GM10248 (cell line): ENCODE measurements at regions not wholly inside any gene's neighbourhood (a gene's known extent, or its start where the extent isn't known, plus 50 kb on each side); places are given as distances from the start of the nearest gene placed in this dataset.

Source experiments
- CTCF ChIA-PET: fragments of 300-600 bp; sonication (Branson Sonifier 250); formaldehyde crosslinking; extraction: SDS; loops from one replicate; lab custom pipeline; 2021; ENCODE audit warnings: antibody characterized with exemption; lab: Yijun Ruan, JAX
- POLR2A ChIA-PET: fragments of 350-650 bp; sonication (Branson Sonifier 250); formaldehyde crosslinking; extraction: SDS; loops from one replicate; lab custom pipeline; 2020; ENCODE audit warnings: antibody characterized with exemption; lab: Yijun Ruan, JAX
- DNase-seq: peaks from one replicate; pipeline ENCODE4 v3.0.0; 2012; ENCODE audit errors: extremely low spot score
- TF ChIP-seq, protein P1 (sequence below): IDR thresholded peaks from 2 replicates; pipeline ENCODE4 v1.5.1; 2012; ENCODE audit warnings: mild to moderate bottlenecking, low read depth; ENCODE audit errors: extremely low read depth, missing control alignments, control extremely low read depth

- TF ChIP-seq, protein P1, sequence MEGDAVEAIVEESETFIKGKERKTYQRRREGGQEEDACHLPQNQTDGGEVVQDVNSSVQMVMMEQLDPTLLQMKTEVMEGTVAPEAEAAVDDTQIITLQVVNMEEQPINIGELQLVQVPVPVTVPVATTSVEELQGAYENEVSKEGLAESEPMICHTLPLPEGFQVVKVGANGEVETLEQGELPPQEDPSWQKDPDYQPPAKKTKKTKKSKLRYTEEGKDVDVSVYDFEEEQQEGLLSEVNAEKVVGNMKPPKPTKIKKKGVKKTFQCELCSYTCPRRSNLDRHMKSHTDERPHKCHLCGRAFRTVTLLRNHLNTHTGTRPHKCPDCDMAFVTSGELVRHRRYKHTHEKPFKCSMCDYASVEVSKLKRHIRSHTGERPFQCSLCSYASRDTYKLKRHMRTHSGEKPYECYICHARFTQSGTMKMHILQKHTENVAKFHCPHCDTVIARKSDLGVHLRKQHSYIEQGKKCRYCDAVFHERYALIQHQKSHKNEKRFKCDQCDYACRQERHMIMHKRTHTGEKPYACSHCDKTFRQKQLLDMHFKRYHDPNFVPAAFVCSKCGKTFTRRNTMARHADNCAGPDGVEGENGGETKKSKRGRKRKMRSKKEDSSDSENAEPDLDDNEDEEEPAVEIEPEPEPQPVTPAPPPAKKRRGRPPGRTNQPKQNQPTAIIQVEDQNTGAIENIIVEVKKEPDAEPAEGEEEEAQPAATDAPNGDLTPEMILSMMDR: no peak
- CTCF ChIA-PET: interaction anchor here (1.1 to 1.4 kb wide), 3 partner anchors 10 to 116 kb away, joined by 3 to 7 read pairs (median 3); no protein-coding TSS in a partner anchor
- POLR2A ChIA-PET: interaction anchor here (0.6 kb wide), 1 partner anchor 101 kb away, joined by 3 read pairs; no protein-coding TSS in a partner anchor
Observed at GRCh38 chr4:53813998-53814397, 222.7 kb upstream of the LNX1 start.

DNA sequence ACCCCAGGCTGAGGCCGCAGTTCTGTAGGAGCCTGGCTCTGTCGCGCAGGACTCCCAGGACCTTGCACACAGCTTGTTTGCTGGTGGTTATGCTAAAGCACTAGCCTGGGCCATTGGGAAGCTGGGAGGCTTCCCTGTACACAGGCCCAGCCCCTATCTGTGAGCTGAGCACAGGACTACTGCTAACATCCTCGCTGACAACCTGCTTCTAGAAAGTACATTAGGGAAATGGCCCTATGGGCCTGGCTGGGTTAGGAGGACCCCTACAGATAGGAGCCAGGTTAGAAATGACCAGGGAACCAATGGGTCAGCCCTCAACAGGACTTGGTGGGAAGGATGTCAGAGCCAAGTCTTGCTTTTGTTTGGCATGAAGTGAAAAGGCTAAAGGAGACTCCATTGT is 219.4 kb upstream of the LNX1 start:
- TF ChIP-seq, protein P1: no peak
- DNase-seq: no peak
- ChIA-PET CTCF (interaction anchor here (3.3 kb wide), 1 partner anchor 104 kb away, joined by 11 read pairs; no protein-coding TSS in a partner anchor), POLR2A (no interaction called here)

More at GRCh38 chr4:53813998-53814397, 222.7 kb upstream of the LNX1 start:
- DNase-seq: no peak

- TF ChIP-seq, protein P1: no peak
- CTCF ChIA-PET: interaction anchor here (0.9 to 3.3 kb wide), 3 partner anchors 24 to 104 kb away, joined by 3 to 11 read pairs (median 3); no protein-coding TSS in a partner anchor
- no peak for DNase-seq
- POLR2A ChIA-PET: no interaction called here
Observed at GRCh38 chr4:53809816-53810215, 218.5 kb upstream of the LNX1 start.

DNA sequence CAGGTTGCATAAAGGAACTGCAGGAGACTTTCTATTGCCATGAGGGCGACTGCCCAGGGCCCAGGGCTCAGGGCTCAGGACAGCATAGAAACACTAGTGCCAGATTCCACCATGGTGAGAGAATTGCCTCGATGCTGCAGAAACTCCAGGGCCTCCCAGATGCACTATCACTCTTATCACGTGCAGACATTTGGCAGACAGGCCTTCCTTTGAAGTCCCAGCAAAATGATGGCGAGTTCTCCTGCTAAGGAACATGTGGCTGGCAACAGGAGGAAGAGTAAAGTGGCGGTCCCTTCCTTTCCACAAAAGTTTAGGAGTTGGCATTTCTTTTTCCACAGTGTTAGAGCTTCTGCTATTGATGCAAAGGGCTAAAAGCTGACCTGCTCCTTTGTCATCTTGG is 214.0 kb upstream of the LNX1 start:
- no peak for DNase-seq
- TF ChIP-seq, protein P1: peak; percentile 1
- ChIA-PET POLR2A (no interaction called here), CTCF (interaction anchor here (0.9 to 3.4 kb wide), 17 partner anchors 8 to 792 kb away, joined by 3 to 55 read pairs (median 4); no protein-coding TSS in a partner anchor)

- peak; percentile 40 for DNase-seq
- TF ChIP-seq, protein P1: peak; percentile 67
- ChIA-PET CTCF (interaction anchor here (0.7 to 3.4 kb wide), 26 partner anchors 8 to 792 kb away, joined by 3 to 55 read pairs (median 4); no protein-coding TSS in a partner anchor), POLR2A (no interaction called here)
Observed at GRCh38 chr4:53804719-53805118, 213.4 kb upstream of the LNX1 start.

- no peak for DNase-seq
- TF ChIP-seq, protein P1: no peak
- CTCF ChIA-PET: interaction anchor here (1.0 to 2.7 kb wide), 5 partner anchors 12 to 176 kb away, joined by 3 to 14 read pairs (median 3); no protein-coding TSS in a partner anchor
- POLR2A ChIA-PET: interaction anchor here (0.6 kb wide), 1 partner anchor 336 kb away, joined by 3 read pairs; no protein-coding TSS in a partner anchor
Observed at GRCh38 chr4:53802500-53802899, 211.2 kb upstream of the LNX1 start.
